ENCODE measurements at regions not wholly inside any gene's neighbourhood (a gene's known extent, or its start where the extent isn't known, plus 50 kb on each side); places are given as distances from the start of the nearest gene placed in this dataset.

DNA sequence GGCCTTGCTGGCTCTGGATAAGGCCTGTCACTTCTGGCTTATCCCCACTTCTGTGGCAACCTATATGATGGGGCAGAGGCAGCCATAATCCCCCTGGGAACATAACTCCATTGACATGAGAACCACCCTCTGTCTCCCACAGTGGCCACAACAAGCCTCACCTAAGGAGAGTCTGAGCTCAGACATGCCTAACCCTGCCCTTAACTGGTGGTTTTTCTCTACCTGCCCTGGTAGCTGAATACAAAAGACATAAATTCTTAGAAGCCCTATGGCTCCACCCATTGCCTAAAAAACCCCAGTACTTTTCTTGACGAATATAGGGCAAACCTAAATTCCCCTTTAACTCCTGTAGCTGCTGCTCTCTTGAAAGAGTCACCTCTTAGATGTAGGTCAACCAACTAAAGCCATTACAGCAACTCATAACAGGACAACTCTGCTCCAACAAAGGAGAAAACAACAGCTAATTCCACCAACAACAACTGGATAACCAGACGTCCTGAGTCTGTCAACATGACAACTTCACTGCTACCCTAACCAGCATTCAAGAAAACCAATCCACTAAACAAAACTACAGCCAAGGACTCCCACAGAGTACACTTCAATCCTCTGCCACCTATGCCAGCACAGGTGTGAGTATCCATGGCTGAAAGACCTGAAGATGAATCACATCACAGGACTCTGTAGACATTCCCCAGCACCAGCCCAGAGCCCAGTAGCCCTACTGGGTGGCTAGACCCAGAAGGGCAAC, 427.7 kb downstream of the PRELID2 start:
- in situ Hi-C loops (cut with HindIII; ENCODE audit: extremely low pct_ligation_motif_present, low pct_unique_long_range_greater_than_20kb) (no loop called here), intact Hi-C loops (cut with micrococcal nuclease; ENCODE audit: unreplicated experiment) (no loop called here)
- Histone ChIP-seq H3K4me3 (replicated peaks in 1 of 3; ENCODE audit: insufficient read depth in 1 of 3, low read depth in 2 of 3, low read length in 3 of 3) (no peak overlapping the region), H2AFZ (ENCODE audit: low read length) (no peak overlapping the region), H3K9me3 (ENCODE audit: low read length) (peaks cover 32% of the 10 kb centered on the region), H3K36me3 (replicated peaks in 1 of 2; ENCODE audit: control insufficient read depth in 1 of 2, insufficient read depth in 2 of 2, low read length in 2 of 2) (no peaks in the 10 kb centered on the region), H4K20me1 (ENCODE audit: insufficient read depth, low read length) (no peaks in the 10 kb centered on the region), H3K9ac (ENCODE audit: insufficient read depth, low read depth, low read length) (no peak overlapping the region), H3K27me3 (ENCODE audit: control insufficient read depth in 1 of 2, insufficient read depth in 2 of 2, low read length in 2 of 2) (no peaks in the 10 kb centered on the region), H3K27ac (ENCODE audit: extremely low read length, insufficient read depth, low read length) (no peak overlapping the region), H3K79me2 (ENCODE audit: insufficient read depth, low read length) (no peaks in the 10 kb centered on the region), H3K4me2 (ENCODE audit: low read depth, low read length) (no peak overlapping the region), H3K4me1 (ENCODE audit: insufficient read depth, low read length) (no peaks in the 10 kb centered on the region)
- POLR2A ChIA-PET = no interaction called here
- no peak for DNase-seq (ENCODE audit: low spot score)
- CTCF ChIA-PET (ENCODE audit: low intra/inter-chr PET ratio, low total read pairs) = no interaction called here
- TF ChIP-seq, protein P1, sequence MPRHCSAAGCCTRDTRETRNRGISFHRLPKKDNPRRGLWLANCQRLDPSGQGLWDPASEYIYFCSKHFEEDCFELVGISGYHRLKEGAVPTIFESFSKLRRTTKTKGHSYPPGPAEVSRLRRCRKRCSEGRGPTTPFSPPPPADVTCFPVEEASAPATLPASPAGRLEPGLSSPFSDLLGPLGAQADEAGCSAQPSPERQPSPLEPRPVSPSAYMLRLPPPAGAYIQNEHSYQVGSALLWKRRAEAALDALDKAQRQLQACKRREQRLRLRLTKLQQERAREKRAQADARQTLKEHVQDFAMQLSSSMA (CRISPR knock-in tag; IDR thresholded peaks at IDR 0.05) = no peak
- no peak for TF ChIP-seq ZKSCAN1 (IDR thresholded peaks at IDR 0.05; ENCODE audit: low read length)
- TF ChIP-seq FLYWCH1 (CRISPR knock-in tag; IDR thresholded peaks at IDR 0.05) = no peak
- TF ChIP-seq RXRA (CRISPR knock-in tag; IDR thresholded peaks at IDR 0.05) = no peak
- TF ChIP-seq SNAPC2 (CRISPR knock-in tag; IDR thresholded peaks at IDR 0.05) = no peak
- ATAC-seq = no peak
- 0% methylated on average over 2 of the region's 2 CpGs for WGBS (ENCODE audit: low lambda C conversion rate)
- FAIRE-seq = no peak
- BruUV-seq (replicated peaks) = no TSS peak

DNA sequence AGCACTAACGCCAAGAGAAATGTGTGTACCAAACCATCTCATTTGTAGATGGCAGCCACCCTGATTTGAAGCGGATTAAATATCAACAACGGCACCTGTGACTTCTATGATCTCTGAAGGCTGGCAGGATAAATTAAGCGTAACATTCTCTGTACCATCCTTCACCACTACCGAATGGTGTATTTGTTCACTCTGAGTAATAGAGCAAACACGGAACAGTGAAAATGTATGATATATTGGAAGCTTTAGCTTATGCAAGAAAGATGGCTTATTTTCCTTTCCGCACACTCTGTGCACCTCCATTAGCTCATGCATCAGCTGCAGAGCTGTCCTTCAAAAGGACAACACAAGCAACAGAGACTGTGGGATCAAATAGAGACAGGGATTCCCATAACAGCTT, 431.1 kb downstream of the PRELID2 start:
- ChIA-PET CTCF (ENCODE audit: low intra/inter-chr PET ratio, low total read pairs) (no interaction called here), POLR2A (no interaction called here)
- no TSS peak for BruUV-seq (replicated peaks)
- intact Hi-C loops (cut with micrococcal nuclease; ENCODE audit: unreplicated experiment) = no loop called here
- Histone ChIP-seq H3K4me1 (ENCODE audit: insufficient read depth, low read length) (no peaks in the 10 kb centered on the region), H3K9ac (ENCODE audit: insufficient read depth, low read depth, low read length) (no peak overlapping the region), H3K36me3 (replicated peaks in 1 of 2; ENCODE audit: control insufficient read depth in 1 of 2, insufficient read depth in 2 of 2, low read length in 2 of 2) (no peaks in the 10 kb centered on the region), H3K9me3 (ENCODE audit: low read length) (peaks cover 5% of the 10 kb centered on the region; the same call in 1 of the 2 replicates), H3K27ac (ENCODE audit: extremely low read length, insufficient read depth, low read length) (no peak overlapping the region), H3K27me3 (ENCODE audit: control insufficient read depth in 1 of 2, insufficient read depth in 2 of 2, low read length in 2 of 2) (no peaks in the 10 kb centered on the region), H3K79me2 (ENCODE audit: insufficient read depth, low read length) (no peaks in the 10 kb centered on the region), H3K4me2 (ENCODE audit: low read depth, low read length) (no peak overlapping the region), H2AFZ (ENCODE audit: low read length) (no peak overlapping the region), H3K4me3 (replicated peaks in 1 of 3; ENCODE audit: insufficient read depth in 1 of 3, low read depth in 2 of 3, low read length in 3 of 3) (no peak overlapping the region), H4K20me1 (ENCODE audit: insufficient read depth, low read length) (no peaks in the 10 kb centered on the region)
- in situ Hi-C loops (cut with HindIII; ENCODE audit: extremely low pct_ligation_motif_present, low pct_unique_long_range_greater_than_20kb) = no loop called here
- 46% methylated on average over 7 of the region's 7 CpGs for WGBS (ENCODE audit: low lambda C conversion rate)
- TF ChIP-seq ZNF331 (CRISPR knock-in tag; IDR thresholded peaks at IDR 0.05) (no peak), HOXA3 (CRISPR knock-in tag; IDR thresholded peaks at IDR 0.05) (no peak), ISL2 (CRISPR knock-in tag; IDR thresholded peaks at IDR 0.05) (no peak), ADNP (CRISPR knock-in tag; IDR thresholded peaks at IDR 0.05) (no peak), TARDBP (CRISPR knock-in tag; IDR thresholded peaks at IDR 0.05) (no peak), RORA (CRISPR knock-in tag; IDR thresholded peaks at IDR 0.05) (no peak), NFKB2 (CRISPR knock-in tag; IDR thresholded peaks at IDR 0.05; ENCODE audit: borderline replicate concordance) (no peak)
- TF ChIP-seq, protein P2, sequence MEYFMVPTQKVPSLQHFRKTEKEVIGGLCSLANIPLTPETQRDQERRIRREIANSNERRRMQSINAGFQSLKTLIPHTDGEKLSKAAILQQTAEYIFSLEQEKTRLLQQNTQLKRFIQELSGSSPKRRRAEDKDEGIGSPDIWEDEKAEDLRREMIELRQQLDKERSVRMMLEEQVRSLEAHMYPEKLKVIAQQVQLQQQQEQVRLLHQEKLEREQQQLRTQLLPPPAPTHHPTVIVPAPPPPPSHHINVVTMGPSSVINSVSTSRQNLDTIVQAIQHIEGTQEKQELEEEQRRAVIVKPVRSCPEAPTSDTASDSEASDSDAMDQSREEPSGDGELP (IDR thresholded peaks at IDR 0.05; ENCODE audit: borderline replicate concordance, low read depth) = no peak
- DNase-seq (ENCODE audit: low spot score) (no peak), FAIRE-seq (no peak), ATAC-seq (no peak)

Measured in HepG2 (cell line).